Neural progenitor cell (in vitro differentiated cells): ENCODE measurements at regions not wholly inside any gene's neighbourhood (a gene's known extent, or its start where the extent isn't known, plus 50 kb on each side); places are given as distances from the start of the nearest gene placed in this dataset.
A peak's percentile ranks its signal among the peaks of the same experiment; 100 is the strongest.

ENCODE experiments used
- DNase-seq: peaks from one replicate; pipeline ENCODE4 v3.0.0-alpha.2; 2016; ENCODE audit warnings: low spot score
- H2AFZ ChIP-seq: fragments of 200-600 bp; sonication (generic); replicated peaks from 2 replicates; pipeline ENCODE4 v1.6.1; 2016; ENCODE audit warnings: antibody characterized with exemption
- H3F3A ChIP-seq: fragments of 200-600 bp; sonication (generic); 2 replicates; pipeline ENCODE4 v1.6.1; 2016; ENCODE audit warnings: antibody characterized with exemption, low read depth
- H3K27ac ChIP-seq: fragments of 200-600 bp; sonication (generic); 2 replicates; pipeline ENCODE4 v1.5.1; 2016; ENCODE audit warnings: mild to moderate bottlenecking
- H3K27me3 ChIP-seq: fragments of 200-600 bp; sonication (generic); 2 replicates; pipeline ENCODE4 v1.6.1; 2016; ENCODE audit warnings: mild to moderate bottlenecking, moderate library complexity
- H3K36me3 ChIP-seq: fragments of 200-600 bp; sonication (generic); 2 replicates; pipeline ENCODE4 v1.5.1; 2016
- H3K4me1 ChIP-seq: fragments of 200-600 bp; sonication (generic); 2 replicates; pipeline ENCODE4 v1.6.1; 2016; ENCODE audit warnings: mixed run types
- H3K4me2 ChIP-seq: fragments of 200-600 bp; sonication (generic); 2 replicates; pipeline ENCODE4 v1.6.1; 2016
- H3K4me3 ChIP-seq: fragments of 200-600 bp; sonication (generic); 2 replicates; pipeline ENCODE4 v1.5.1; 2016
- H3K79me2 ChIP-seq: fragments of 200-600 bp; sonication (generic); 2 replicates; pipeline ENCODE4 v1.6.1; 2016; ENCODE audit warnings: low read depth
- H3K9ac ChIP-seq: fragments of 200-600 bp; sonication (generic); 2 replicates; pipeline ENCODE4 v1.6.1; 2016
- H3K9me3 ChIP-seq: fragments of 200-600 bp; sonication (generic); 2 replicates; pipeline ENCODE4 v1.5.1; 2016; ENCODE audit warnings: low read depth
- H4K20me1 ChIP-seq: fragments of 200-600 bp; sonication (generic); 2 replicates; pipeline ENCODE4 v1.6.1; 2016; ENCODE audit warnings: low read depth
- H3K27ac Mint-ChIP-seq: 3 replicates; pipeline ENCODE4 v1.8.0; 2021; ENCODE audit warnings: mixed read lengths
- H3K27me3 Mint-ChIP-seq: 2 replicates; pipeline ENCODE4 v1.8.0; 2022; ENCODE audit warnings: low read depth, mild to moderate bottlenecking, inconsistent platforms, moderate library complexity, mixed read lengths; ENCODE audit not compliant: insufficient read depth
- H3K36me3 Mint-ChIP-seq: 3 replicates; pipeline ENCODE4 v1.8.0; 2021; ENCODE audit warnings: mixed read lengths
- H3K4me1 Mint-ChIP-seq: 3 replicates; pipeline ENCODE4 v1.8.0; 2021; ENCODE audit warnings: mixed read lengths
- H3K4me3 Mint-ChIP-seq: 3 replicates; pipeline ENCODE4 v1.8.0; 2021; ENCODE audit warnings: mild to moderate bottlenecking, moderate library complexity, mixed read lengths
- H3K9me3 Mint-ChIP-seq: 3 replicates; pipeline ENCODE4 v1.8.0; 2020; ENCODE audit warnings: mixed read lengths
- EZH2 ChIP-seq: fragments of 200-600 bp; sonication (generic); IDR thresholded peaks from 2 replicates; pipeline ENCODE4 v1.6.1; 2017; ENCODE audit warnings: antibody characterized with exemption, mild to moderate bottlenecking, moderate library complexity
- EZH2phosphoT487 ChIP-seq: fragments of 200-600 bp; sonication (generic); IDR thresholded peaks from 2 replicates; pipeline ENCODE4 v1.6.1; 2017; ENCODE audit warnings: antibody characterized with exemption
- TF ChIP-seq, protein P1 (sequence below): fragments of 200-600 bp; sonication (generic); IDR thresholded peaks from 2 replicates; pipeline ENCODE4 v1.5.1; 2017; ENCODE audit warnings: antibody characterized with exemption, mild to moderate bottlenecking

DNA sequence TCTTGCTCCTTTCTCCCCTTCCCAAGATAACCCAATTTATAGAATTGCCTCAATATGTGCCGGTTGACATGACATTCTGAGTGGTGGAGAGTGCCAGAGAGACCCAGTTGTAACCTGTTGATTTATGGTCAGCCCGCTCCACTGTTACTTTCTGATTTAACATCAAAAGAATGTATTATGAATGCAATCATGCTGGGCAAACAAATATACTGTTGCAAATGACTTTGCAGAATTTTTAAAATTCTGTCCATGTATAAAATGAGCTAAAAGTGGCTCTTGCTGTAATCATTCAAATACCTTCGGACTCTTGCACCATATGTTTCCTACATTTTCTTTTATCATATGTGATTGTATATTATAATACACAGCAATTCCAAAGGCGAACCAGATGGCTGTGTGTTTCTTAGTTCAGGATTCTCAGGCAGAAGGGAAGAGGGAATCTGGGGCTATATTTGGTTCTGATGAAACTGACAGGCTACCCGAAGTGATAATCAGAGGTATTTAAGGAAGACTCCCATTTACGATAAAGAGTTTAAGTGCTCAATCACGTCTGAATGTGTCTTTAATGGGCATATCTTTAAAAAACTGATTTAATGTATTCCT is 131.7 kb downstream of the CLCN4 start:
- Histone ChIP-seq H3K4me2 (no peak overlapping the region), H3K27ac (no peak overlapping the region), H3K36me3 (no peaks in the 10 kb centered on the region), H3F3A (no peaks in the 10 kb centered on the region), H3K9me3 (no peaks in the 10 kb centered on the region), H2AFZ (no peak overlapping the region), H3K4me3 (no peak overlapping the region), H3K27me3 (no peaks in the 10 kb centered on the region), H3K4me1 (no peaks in the 10 kb centered on the region), H4K20me1 (no peaks in the 10 kb centered on the region), H3K79me2 (no peaks in the 10 kb centered on the region), H3K9ac (no peak overlapping the region)
- peaks cover 8% of the 10 kb centered on the region for H3K4me1 Mint-ChIP-seq
- TF ChIP-seq, protein P1, sequence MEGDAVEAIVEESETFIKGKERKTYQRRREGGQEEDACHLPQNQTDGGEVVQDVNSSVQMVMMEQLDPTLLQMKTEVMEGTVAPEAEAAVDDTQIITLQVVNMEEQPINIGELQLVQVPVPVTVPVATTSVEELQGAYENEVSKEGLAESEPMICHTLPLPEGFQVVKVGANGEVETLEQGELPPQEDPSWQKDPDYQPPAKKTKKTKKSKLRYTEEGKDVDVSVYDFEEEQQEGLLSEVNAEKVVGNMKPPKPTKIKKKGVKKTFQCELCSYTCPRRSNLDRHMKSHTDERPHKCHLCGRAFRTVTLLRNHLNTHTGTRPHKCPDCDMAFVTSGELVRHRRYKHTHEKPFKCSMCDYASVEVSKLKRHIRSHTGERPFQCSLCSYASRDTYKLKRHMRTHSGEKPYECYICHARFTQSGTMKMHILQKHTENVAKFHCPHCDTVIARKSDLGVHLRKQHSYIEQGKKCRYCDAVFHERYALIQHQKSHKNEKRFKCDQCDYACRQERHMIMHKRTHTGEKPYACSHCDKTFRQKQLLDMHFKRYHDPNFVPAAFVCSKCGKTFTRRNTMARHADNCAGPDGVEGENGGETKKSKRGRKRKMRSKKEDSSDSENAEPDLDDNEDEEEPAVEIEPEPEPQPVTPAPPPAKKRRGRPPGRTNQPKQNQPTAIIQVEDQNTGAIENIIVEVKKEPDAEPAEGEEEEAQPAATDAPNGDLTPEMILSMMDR: no peak
- no peak for TF ChIP-seq EZH2
- no peak for TF ChIP-seq EZH2phosphoT487
- no peak overlapping the region for H3K27ac Mint-ChIP-seq
- peaks cover 7% of the 10 kb centered on the region for H3K9me3 Mint-ChIP-seq
- DNase-seq: no peak
- H3K4me3 Mint-ChIP-seq: no peak overlapping the region
- H3K27me3 Mint-ChIP-seq: peaks cover 3% of the 10 kb centered on the region
- no peaks in the 10 kb centered on the region for H3K36me3 Mint-ChIP-seq

DNA sequence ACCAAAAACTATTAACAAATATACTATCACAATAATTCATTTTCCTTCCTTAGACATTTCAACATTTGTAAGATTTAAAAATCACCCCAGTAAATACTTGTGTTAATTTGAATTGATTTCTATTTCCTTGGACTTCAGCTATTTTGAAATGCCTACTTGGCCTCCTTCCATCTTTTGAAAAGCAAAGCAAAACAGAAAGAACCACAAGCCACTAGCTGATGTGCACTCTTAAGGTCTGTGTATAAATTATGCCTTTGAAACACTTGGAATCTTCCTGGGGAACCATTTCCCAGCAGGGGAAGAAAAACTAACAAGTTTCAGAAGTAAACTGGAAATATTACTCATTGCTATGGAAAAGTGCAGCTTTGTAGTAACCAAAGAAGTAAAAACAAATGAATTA is 139.8 kb downstream of the CLCN4 start:
- Histone ChIP-seq H3K4me1 (no peaks in the 10 kb centered on the region), H3K27me3 (no peaks in the 10 kb centered on the region), H2AFZ (no peak overlapping the region), H4K20me1 (no peaks in the 10 kb centered on the region), H3K9me3 (peaks cover 3% of the 10 kb centered on the region), H3K9ac (no peak overlapping the region), H3K4me2 (no peak overlapping the region), H3K79me2 (no peaks in the 10 kb centered on the region), H3K4me3 (no peak overlapping the region), H3K27ac (no peak overlapping the region), H3F3A (no peaks in the 10 kb centered on the region), H3K36me3 (no peaks in the 10 kb centered on the region)
- Mint-ChIP-seq H3K27ac (no peak overlapping the region), H3K9me3 (peaks cover 6% of the 10 kb centered on the region), H3K4me1 (peaks cover 8% of the 10 kb centered on the region), H3K27me3 (no peaks in the 10 kb centered on the region), H3K4me3 (no peak overlapping the region), H3K36me3 (no peaks in the 10 kb centered on the region)
- DNase-seq: no peak
- no peak for TF ChIP-seq EZH2phosphoT487
- TF ChIP-seq, protein P1: no peak
- no peak for TF ChIP-seq EZH2

DNA sequence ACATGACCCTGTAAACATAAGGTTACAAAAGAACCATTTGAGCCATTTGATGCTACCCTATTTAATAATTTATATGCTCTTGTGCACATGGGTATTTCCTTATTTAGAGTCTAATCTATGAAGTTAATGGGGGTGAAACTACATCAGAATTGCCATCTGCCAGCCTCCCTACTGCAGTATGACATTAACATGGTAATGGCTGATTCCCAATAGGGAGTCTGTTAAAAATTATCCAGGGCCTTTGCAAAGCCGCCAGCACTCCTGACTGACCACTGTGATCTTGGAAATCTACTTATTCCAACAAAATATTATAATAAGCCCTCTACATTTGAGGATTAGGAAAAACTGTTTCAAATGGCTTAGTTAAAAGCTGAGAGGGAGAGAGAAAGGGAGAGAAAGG is 153.7 kb downstream of the CLCN4 start:
- peaks cover 3% of the 10 kb centered on the region for H3K9me3 Mint-ChIP-seq
- TF ChIP-seq, protein P1: no peak
- TF ChIP-seq EZH2 (no peak), EZH2phosphoT487 (no peak)
- Histone ChIP-seq H3K27me3 (no peaks in the 10 kb centered on the region), H3K79me2 (no peaks in the 10 kb centered on the region), H3K4me2 (peak overlapping the region; percentile 27), H3K4me1 (peaks cover 9% of the 10 kb centered on the region), H4K20me1 (no peaks in the 10 kb centered on the region), H3K27ac (no peak overlapping the region), H3F3A (no peaks in the 10 kb centered on the region), H3K9ac (no peak overlapping the region), H3K9me3 (peaks cover 7% of the 10 kb centered on the region), H2AFZ (peak overlapping the region; percentile 34), H3K36me3 (no peaks in the 10 kb centered on the region), H3K4me3 (no peak overlapping the region)
- DNase-seq: no peak
- peaks cover 13% of the 10 kb centered on the region for H3K4me1 Mint-ChIP-seq
- H3K4me3 Mint-ChIP-seq: no peak overlapping the region
- H3K36me3 Mint-ChIP-seq: no peaks in the 10 kb centered on the region
- H3K27me3 Mint-ChIP-seq: no peaks in the 10 kb centered on the region
- peak overlapping the region; percentile 35 for H3K27ac Mint-ChIP-seq
